ENCODE measurements at regions not wholly inside any gene's neighbourhood (a gene's known extent, or its start where the extent isn't known, plus 50 kb on each side); places are given as distances from the start of the nearest gene placed in this dataset.
A peak's percentile ranks its signal among the peaks of the same experiment; 100 is the strongest.

GRCh38 chr12:124400124-124400523 is 105.2 kb downstream of the RFLNA start:
- no peaks in the 10 kb centered on the region for H3K9me3 ChIP-seq (ENCODE audit: control insufficient read depth, insufficient read depth, low read length)
- peaks cover 33% of the 10 kb centered on the region for H3K36me3 ChIP-seq (ENCODE audit: control insufficient read depth, low read length)
- H3K4me1 ChIP-seq (ENCODE audit: control insufficient read depth, low read length) = no peaks in the 10 kb centered on the region
- TF ChIP-seq CTCF (IDR thresholded peaks at IDR 0.05; ENCODE audit: low read depth, low read length, poor library complexity, severe bottlenecking) (no peak), EZH2phosphoT487 (IDR thresholded peaks at IDR 0.05; ENCODE audit: borderline replicate concordance, low read length) (no peak)
- no peak overlapping the region for H3K27ac ChIP-seq (ENCODE audit: low read depth, low read length)
- H3K4me2 ChIP-seq (ENCODE audit: low read length) = no peak overlapping the region
- H4K20me1 ChIP-seq (ENCODE audit: control insufficient read depth, insufficient read depth, low read depth, low read length) = no peaks in the 10 kb centered on the region; the same call in none of the 2 replicates
- H3K9me2 ChIP-seq (replicated peaks; ENCODE audit: control insufficient read depth, low read length) = no peaks in the 10 kb centered on the region
- no peaks in the 10 kb centered on the region for H3K79me2 ChIP-seq (ENCODE audit: control insufficient read depth, low read length)
- no peak overlapping the region for H3K4me3 ChIP-seq (ENCODE audit: low read length)
- H3F3A ChIP-seq (ENCODE audit: control insufficient read depth, insufficient read depth) = no peaks in the 10 kb centered on the region
- no peaks in the 10 kb centered on the region for H3K27me3 ChIP-seq (ENCODE audit: control insufficient read depth, low read length)

GRCh38 chr12:124399622-124400021 is 104.7 kb downstream of the RFLNA start:
- peaks cover 33% of the 10 kb centered on the region for H3K36me3 ChIP-seq (ENCODE audit: control insufficient read depth, low read length)
- no peaks in the 10 kb centered on the region for H3K27me3 ChIP-seq (ENCODE audit: control insufficient read depth, low read length)
- H3K9me2 ChIP-seq (replicated peaks; ENCODE audit: control insufficient read depth, low read length) = no peaks in the 10 kb centered on the region
- no peak overlapping the region for H3K4me2 ChIP-seq (ENCODE audit: low read length)
- H3K79me2 ChIP-seq (ENCODE audit: control insufficient read depth, low read length) = no peaks in the 10 kb centered on the region
- H3K4me3 ChIP-seq (ENCODE audit: low read length) = no peak overlapping the region
- H4K20me1 ChIP-seq (ENCODE audit: control insufficient read depth, insufficient read depth, low read depth, low read length) = no peaks in the 10 kb centered on the region; the same call in none of the 2 replicates
- no peaks in the 10 kb centered on the region for H3K9me3 ChIP-seq (ENCODE audit: control insufficient read depth, insufficient read depth, low read length)
- no peaks in the 10 kb centered on the region for H3K4me1 ChIP-seq (ENCODE audit: control insufficient read depth, low read length)
- no peak overlapping the region for H3K27ac ChIP-seq (ENCODE audit: low read depth, low read length)
- H3F3A ChIP-seq (ENCODE audit: control insufficient read depth, insufficient read depth) = no peaks in the 10 kb centered on the region
- TF ChIP-seq CTCF (IDR thresholded peaks at IDR 0.05; ENCODE audit: low read depth, low read length, poor library complexity, severe bottlenecking) (peak; percentile 84), EZH2phosphoT487 (IDR thresholded peaks at IDR 0.05; ENCODE audit: borderline replicate concordance, low read length) (no peak)

- H3K36me3 ChIP-seq (ENCODE audit: control insufficient read depth, low read length) = peaks cover 36% of the 10 kb centered on the region
- no peaks in the 10 kb centered on the region for H3K79me2 ChIP-seq (ENCODE audit: control insufficient read depth, low read length)
- no peak for TF ChIP-seq CTCF (IDR thresholded peaks at IDR 0.05; ENCODE audit: low read depth, low read length, poor library complexity, severe bottlenecking)
- TF ChIP-seq EZH2phosphoT487 (IDR thresholded peaks at IDR 0.05; ENCODE audit: borderline replicate concordance, low read length) = no peak
- no peak overlapping the region for H3K4me3 ChIP-seq (ENCODE audit: low read length)
- H3K9me3 ChIP-seq (ENCODE audit: control insufficient read depth, insufficient read depth, low read length) = no peaks in the 10 kb centered on the region
- H3K27ac ChIP-seq (ENCODE audit: low read depth, low read length) = no peak overlapping the region
- no peak overlapping the region for H3K4me2 ChIP-seq (ENCODE audit: low read length)
- no peaks in the 10 kb centered on the region for H3K4me1 ChIP-seq (ENCODE audit: control insufficient read depth, low read length)
- no peaks in the 10 kb centered on the region for H3K9me2 ChIP-seq (replicated peaks; ENCODE audit: control insufficient read depth, low read length)
- no peaks in the 10 kb centered on the region for H3F3A ChIP-seq (ENCODE audit: control insufficient read depth, insufficient read depth)
- no peaks in the 10 kb centered on the region for H3K27me3 ChIP-seq (ENCODE audit: control insufficient read depth, low read length)
- no peaks in the 10 kb centered on the region; the same call in none of the 2 replicates for H4K20me1 ChIP-seq (ENCODE audit: control insufficient read depth, insufficient read depth, low read depth, low read length)
These were observed 103.8 kb downstream of the RFLNA start for GRCh38 chr12:124398578-124399227.
